ENCODE measurements at regions not wholly inside any gene's neighbourhood (a gene's known extent, or its start where the extent isn't known, plus 50 kb on each side); places are given as distances from the start of the nearest gene placed in this dataset.

GRCh38 chr10:31580646-31581045 is 261.6 kb downstream of the ZEB1 start:
- DNase-seq = no peak

Data from NCI-H1930 (cell line).